Urothelium cell line (cell line): ENCODE measurements at regions not wholly inside any gene's neighbourhood (a gene's known extent, or its start where the extent isn't known, plus 50 kb on each side); places are given as distances from the start of the nearest gene placed in this dataset.
A peak's percentile ranks its signal among the peaks of the same experiment; 100 is the strongest.
"Not testable (repeated sequence)": the region's sequence is repeated elsewhere in the genome, so short reads cannot be mapped to it uniquely, and the experiment has no call there.

Experiments used
- DNase-seq: peaks from one replicate; pipeline ENCODE4 v3.0.0; 2011; ENCODE audit warnings: low spot score, mixed read lengths
- FAIRE-seq: peaks from 2 replicates; lab custom pipeline; 2011; peaks lifted over from hg19 to GRCh38; lab: Jason Lieb, UNC

- FAIRE-seq = no peak
Measured at GRCh38 chr2:184294831-184295230, 303.5 kb upstream of the ZNF804A start.

GRCh38 chr2:184297085-184297484 lies 301.2 kb upstream of the ZNF804A start:
- DNase-seq (no peak), FAIRE-seq (no peak)

More at GRCh38 chr2:184294831-184295230, 303.5 kb upstream of the ZNF804A start:
- DNase-seq = no peak

GRCh38 chr2:184302506-184302905 lies 295.8 kb upstream of the ZNF804A start:
- FAIRE-seq = no peak
- no peak for DNase-seq

- no peak for DNase-seq
Measured at GRCh38 chr2:184304006-184304405, 294.3 kb upstream of the ZNF804A start.

GRCh38 chr2:184305105-184305504 lies 293.2 kb upstream of the ZNF804A start:
- DNase-seq (no peak), FAIRE-seq (no peak)

More at GRCh38 chr2:184304006-184304405, 294.3 kb upstream of the ZNF804A start:
- FAIRE-seq = no peak

- DNase-seq = no peak
- no peak for FAIRE-seq
Measured at GRCh38 chr2:184308706-184309105, 289.6 kb upstream of the ZNF804A start.

- FAIRE-seq = no peak
- DNase-seq = no peak
Measured at GRCh38 chr2:184312970-184313369, 285.4 kb upstream of the ZNF804A start.

- no peak for DNase-seq
- FAIRE-seq = no peak
Measured at GRCh38 chr2:184314829-184315228, 283.5 kb upstream of the ZNF804A start.

- no peak for FAIRE-seq
- no peak for DNase-seq
Measured at GRCh38 chr2:184316921-184317320, 281.4 kb upstream of the ZNF804A start.

- FAIRE-seq = no peak
- no peak for DNase-seq
Measured at GRCh38 chr2:184322615-184323014, 275.7 kb upstream of the ZNF804A start.

GRCh38 chr2:184326066-184326465 lies 272.3 kb upstream of the ZNF804A start:
- no peak for FAIRE-seq
- no peak for DNase-seq

GRCh38 chr2:184327805-184328204 lies 270.5 kb upstream of the ZNF804A start:
- FAIRE-seq, DNase-seq: not testable (repeated sequence)

GRCh38 chr2:184330561-184330960 lies 267.8 kb upstream of the ZNF804A start:
- DNase-seq, FAIRE-seq: not testable (repeated sequence)

- no peak for FAIRE-seq
- DNase-seq = no peak
Measured at GRCh38 chr2:184336688-184337087, 261.6 kb upstream of the ZNF804A start.

GRCh38 chr2:184338771-184339170 lies 259.6 kb upstream of the ZNF804A start:
- FAIRE-seq = no peak
- no peak for DNase-seq

- DNase-seq (no peak), FAIRE-seq (no peak)
Measured at GRCh38 chr2:184339966-184340365, 258.4 kb upstream of the ZNF804A start.

GRCh38 chr2:184346338-184346862 lies 251.9 kb upstream of the ZNF804A start:
- FAIRE-seq (no peak), DNase-seq (no peak)

- DNase-seq = no peak
- FAIRE-seq = no peak
Measured at GRCh38 chr2:184351126-184351525, 247.2 kb upstream of the ZNF804A start.

- no peak for FAIRE-seq
- no peak for DNase-seq
Measured at GRCh38 chr2:184357033-184357432, 241.3 kb upstream of the ZNF804A start.

GRCh38 chr2:184359379-184359778 lies 238.9 kb upstream of the ZNF804A start:
- DNase-seq (no peak), FAIRE-seq (no peak)

GRCh38 chr2:184363213-184363612 lies 235.1 kb upstream of the ZNF804A start:
- DNase-seq = no peak
- FAIRE-seq = no peak

GRCh38 chr2:184367211-184367610 lies 231.1 kb upstream of the ZNF804A start:
- no peak for FAIRE-seq

GRCh38 chr2:184369307-184369706 lies 229.0 kb upstream of the ZNF804A start:
- FAIRE-seq (peak; percentile 46), DNase-seq (no peak)

More at GRCh38 chr2:184367211-184367610, 231.1 kb upstream of the ZNF804A start:
- no peak for DNase-seq
